Fibroblast of peridontal ligament (primary cell): ENCODE measurements at regions not wholly inside any gene's neighbourhood (a gene's known extent, or its start where the extent isn't known, plus 50 kb on each side); places are given as distances from the start of the nearest gene placed in this dataset.

Experiments
- DNase-seq: peaks from one replicate; pipeline ENCODE4 v3.0.0-alpha.2; 2010; ENCODE audit errors: extremely low read depth

DNA sequence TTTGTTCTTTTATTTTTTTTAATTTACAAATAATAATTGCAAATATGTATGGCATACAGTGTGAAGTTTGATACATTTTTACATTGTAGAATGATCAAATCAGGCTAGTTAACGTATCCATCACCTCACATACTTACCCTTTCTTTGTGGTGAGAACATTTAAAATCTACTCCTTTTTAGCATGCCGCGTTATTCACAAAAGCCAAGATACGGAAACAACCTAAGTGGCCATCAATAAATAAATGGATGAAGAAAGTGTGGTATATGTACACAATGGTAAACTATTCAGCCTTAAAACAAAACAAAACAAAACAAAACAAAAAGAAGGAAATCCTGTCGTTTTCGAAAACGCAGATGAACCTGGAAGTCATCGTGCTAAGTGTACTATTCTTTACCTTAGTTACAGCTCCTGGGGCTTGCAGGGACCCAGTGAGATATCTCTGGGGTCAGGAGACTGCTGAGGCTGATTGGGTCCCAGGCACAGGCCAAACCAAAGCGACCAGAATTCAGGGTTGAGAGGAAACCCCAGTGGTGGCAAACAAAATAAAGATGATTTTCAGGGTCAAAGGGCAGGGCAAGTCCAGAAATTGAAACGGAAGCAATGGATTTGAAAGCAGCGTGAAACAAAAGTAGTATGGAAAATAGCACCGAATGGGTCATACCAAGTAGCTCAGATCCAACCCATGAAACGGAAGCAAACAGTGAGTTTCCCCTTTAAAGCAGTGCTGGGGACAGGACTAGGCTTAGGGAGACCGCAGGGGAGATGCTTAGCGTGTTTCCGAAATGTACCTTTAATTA, 188.2 kb downstream of the PLPP3 start:
- no peak for DNase-seq

DNA sequence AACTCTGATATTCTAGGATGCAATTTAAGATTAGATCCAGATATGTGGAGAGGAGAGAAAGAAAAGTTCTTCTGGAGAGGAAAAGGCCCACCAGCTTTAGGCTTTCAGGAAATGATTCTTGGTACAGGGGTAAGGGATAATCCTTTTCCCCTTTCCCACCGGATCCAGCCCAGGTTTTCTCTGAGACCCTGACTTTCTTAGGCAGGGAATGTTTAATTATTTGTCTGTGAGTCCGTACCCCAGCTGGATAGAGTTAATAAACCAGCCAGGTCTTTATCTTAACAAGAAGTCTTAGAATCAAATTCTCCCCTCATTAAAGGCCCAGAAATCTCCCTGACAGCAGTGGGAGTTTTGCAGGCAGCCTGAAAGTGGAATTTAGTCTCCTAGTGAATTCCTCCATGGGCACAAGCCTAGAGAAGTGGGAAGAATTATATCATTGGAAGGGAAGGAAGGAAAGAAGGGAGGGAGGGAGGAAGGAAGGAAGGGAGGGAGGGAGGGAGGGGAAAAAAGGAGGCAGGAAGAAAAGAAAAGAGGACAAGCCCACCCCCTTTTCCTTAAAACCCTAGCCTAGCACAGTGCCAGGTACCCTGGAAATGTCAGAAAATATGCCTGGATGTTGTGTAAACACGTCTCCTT, 189.0 kb downstream of the PLPP3 start:
- no peak for DNase-seq

DNA sequence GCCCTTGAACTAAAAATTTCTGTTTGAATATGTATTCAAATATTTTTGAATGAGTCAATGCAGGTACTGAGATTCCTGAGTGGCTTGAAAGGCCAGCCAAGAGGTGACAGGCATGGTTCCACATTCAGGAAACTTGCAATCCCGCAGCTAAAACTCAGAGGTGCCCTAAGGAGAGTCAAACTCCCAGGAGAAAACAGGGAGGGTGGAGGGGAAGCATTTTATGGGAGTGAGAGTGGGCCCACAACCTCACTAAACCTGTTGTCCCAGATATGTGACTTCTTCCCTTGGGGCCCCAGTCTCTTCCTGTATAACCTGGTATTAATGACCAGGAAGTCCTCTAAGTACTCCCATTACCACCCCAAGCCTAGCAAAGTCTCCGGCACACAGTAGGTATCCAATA, 189.6 kb downstream of the PLPP3 start:
- DNase-seq: no peak

DNA sequence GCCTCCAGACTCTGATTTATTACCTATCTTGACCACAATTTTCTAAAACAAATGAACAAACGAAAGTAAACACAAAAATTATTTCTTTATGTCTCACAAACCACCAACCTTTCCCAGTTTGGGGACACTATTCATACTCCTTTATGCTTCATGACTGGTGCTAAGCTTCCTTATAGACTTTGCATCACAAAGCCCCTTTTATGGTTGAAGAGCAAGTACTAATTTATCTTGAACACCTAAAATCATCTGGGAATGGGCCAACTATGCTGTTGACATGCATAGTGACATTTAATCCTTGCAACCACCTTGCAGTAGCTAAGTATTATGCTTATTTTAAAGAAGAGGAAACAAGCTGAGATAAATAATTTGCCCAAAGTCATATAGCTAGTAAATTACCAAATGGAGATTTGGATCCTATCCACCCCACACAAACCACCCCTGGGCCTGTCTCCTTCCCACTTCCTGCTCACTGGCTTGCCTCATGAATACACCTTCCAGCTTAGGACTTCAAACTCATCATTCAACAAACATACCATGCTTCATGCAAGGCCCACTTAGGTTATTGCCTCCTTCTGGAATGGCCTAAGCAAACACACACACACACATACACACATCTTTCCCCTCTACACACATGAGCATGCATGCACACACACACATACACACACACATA, 192.2 kb downstream of the PLPP3 start:
- no peak for DNase-seq

DNA sequence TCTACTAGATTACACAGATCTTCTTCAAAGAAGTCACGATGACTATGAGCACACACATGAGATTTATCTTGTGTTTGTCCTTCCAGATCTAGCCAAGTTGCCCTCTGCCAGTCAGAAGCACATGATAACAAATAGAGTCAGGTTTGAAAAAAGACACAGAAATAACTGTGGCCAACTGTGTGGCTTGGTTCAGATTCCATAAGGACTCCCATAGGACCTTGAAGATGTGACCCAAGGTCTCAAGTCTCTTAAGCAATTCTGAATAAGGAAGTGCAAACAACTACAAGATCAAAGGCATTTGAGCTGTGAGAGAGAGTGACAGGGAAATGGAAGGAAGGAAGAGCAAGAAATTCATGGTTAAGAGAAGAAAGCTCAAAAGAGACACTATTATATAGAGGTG, 194.0 kb downstream of the PLPP3 start:
- no peak for DNase-seq

DNA sequence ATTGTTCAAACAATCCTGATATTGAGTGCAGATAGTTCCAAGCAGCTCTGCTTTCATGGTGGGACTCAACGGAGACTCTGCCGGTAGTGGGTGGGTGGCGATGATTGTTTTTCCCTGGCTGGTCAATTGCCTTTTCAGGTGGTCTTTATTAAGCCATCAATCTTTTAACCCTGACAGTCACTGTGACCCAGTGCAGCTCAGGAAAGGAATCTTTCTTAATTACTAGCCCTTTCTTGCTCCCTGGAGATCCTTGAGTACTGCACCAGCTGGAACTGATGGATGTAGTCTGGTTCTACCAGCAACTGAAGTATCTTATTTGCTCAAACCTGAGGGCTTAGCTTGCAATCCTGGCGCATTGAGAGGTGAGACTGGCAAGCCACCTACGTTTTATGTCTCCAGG, 196.4 kb downstream of the PLPP3 start:
- DNase-seq: no peak

DNA sequence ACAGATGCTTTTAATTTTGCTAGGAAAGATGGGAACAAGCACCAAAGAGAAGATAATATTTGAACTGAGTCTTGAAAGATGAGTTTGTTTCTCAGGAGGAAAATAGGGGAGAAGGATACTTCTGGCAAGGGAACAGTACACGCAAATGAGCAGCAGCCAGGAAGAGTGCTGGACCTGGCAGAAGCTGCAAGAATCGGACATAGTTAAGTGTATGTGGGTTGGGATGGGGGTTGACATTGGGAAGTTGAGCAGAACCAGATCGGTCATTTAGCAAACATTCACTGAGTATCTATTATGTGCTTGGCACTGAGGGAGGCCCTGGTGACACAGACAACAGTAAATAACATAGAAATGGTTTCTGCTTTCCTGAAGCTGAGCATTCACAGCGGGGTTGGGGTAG, 198.8 kb downstream of the PLPP3 start:
- DNase-seq: no peak

DNA sequence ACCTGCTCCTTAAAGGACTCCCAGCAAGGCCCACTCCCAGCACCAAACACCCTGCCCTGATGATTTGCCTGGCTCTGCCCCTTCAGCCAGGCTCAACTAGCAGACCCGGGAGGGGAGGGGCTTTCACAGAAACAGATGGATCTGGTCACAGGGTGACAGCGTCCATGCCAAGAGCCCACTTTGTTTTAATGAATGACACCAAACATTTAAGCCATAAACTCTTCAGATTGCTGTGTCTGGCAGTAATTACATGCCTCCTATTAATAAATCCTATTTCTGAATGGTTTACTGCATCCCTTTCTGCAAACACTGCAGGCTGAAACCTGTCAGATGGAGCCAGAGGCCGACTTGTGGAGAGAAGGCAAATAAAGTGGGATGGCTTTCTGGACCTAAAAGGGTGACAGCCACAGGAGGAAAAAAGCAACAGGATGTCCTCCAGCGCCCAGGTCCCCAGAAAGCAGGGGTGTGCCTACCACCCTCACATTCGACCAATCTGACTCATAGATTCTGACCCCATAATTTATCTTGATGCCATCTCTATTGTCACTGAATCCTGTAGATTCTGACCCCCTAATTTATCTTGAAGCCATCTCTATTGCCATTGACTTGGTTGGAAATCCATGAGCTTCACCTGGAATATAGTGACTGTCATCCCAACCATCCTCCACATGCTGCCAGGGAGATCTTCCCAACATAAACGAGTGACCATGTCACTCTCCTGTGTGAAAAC, 200.9 kb downstream of the PLPP3 start:
- DNase-seq: no peak

DNA sequence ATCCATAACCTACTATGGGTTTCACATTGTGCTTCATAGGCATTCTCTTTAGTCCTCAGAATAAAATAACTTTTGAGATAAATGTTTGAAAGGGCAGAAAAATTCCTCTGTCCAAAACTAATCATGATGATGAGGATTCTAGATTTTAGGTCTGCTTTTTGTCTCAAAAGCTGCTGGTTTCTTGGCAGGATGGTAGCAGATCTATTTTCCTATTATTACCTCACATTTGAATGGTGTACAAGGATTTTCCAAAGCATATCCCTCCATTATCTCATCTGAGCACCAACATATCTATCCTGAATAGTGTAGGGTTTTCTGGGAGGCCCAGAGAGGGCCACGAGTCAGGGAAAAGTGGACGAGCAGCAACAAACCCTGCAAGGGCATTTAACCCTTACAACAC, 201.9 kb downstream of the PLPP3 start:
- peak; percentile 15 for DNase-seq

DNA sequence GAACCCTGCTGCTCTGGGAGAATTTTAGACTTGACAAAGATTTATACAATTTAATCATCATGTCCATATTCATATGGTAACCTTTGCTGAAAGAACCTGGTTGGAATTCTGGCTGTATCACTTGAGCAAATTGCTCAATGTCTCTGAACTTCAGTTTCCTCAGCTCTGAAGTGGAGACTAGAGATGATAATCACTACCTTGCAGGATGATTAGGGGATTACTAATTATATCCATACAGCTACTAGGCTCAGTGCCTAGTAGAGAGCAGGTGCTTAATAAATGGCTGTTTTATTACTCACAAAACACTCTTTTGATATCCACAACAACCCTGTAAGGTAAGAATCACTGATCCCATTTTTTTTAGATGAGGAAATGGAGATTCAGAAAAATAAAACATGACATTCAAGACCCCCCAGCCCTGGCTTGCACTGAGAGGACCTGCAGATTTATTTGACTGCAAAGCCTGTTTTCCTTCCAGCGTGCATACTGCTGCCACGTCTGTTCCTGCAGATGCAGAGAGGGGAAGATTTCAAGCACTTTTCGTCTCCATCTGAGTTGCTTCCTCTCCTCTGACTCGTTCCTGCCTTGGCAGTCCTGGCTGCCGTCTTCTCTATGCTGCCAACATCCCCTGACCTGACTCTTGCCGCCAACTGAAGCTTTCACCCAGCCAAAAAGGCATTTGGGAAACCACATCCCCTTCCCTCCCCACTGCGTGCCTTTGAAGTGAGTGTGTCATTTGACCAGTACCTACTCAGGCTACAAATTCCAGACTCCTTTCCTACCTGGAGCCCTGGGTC, 203.0 kb downstream of the PLPP3 start:
- DNase-seq: peak; percentile 45

DNA sequence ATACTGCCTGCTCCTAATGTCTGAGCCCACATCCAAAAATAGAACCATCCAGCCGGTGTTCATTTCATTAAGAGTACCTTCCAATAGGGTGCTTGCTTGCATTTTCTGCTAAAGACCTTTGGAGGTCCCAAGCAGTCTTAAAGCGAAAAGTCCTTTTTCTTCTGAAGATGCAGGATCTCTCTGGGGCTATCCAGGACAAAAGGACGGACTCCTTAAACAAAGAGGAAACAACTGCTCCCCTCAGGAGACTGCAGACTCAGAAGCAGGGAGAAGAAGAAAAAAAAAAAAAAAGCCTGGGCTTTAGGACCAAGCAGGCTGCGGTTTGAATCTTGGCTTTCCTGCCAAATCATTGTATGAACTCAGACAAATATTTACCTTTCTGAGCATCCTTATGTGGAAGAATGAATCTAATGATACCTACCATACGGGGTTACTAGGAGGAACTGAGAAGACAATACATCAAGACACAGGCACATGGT, 204.0 kb downstream of the PLPP3 start:
- DNase-seq: peak; percentile 49

DNA sequence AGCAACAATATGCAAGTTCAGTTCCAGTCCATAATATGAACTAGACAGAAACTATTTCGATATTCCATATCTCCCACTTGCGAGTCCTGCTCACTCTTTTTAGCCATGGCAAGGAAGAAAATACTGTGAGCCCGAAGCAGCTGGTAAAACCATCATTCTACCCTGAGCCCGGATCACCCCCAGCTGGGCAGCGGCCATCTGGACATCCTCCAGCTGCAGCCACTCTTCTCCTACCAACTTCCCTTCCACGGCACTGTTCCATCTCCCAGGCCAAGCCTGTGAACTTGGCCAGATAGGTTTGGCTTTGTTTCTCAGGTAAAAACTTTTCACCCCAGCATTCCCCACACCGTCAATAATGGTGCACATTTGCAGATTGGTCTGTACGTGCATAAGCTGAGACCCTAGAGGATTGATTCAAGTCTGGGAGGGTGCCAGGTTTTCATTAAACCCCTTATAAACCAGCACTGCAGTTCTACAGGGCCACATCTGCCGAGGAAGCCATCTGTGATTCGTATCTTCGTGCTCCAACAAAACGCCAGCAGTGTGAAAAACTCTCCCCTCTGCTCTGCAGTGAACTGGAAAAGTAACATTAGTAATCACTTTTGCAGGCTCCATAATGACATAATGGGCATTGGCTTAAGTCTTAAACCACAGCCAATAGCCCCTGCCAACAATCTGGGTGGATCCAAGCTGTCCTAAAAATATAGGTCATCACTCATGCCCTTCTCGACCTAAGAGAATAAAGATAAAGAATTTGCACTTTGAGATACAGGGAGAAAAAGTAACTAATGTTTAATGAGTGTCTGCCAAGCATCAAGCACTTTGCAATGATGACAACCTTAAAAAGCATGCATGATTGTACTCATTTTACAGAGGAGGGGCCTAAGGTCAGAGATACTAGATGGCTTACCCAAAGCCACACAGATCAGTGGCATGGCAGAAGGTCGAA, 205.1 kb downstream of the PLPP3 start:
- DNase-seq: peak; percentile 79

DNA sequence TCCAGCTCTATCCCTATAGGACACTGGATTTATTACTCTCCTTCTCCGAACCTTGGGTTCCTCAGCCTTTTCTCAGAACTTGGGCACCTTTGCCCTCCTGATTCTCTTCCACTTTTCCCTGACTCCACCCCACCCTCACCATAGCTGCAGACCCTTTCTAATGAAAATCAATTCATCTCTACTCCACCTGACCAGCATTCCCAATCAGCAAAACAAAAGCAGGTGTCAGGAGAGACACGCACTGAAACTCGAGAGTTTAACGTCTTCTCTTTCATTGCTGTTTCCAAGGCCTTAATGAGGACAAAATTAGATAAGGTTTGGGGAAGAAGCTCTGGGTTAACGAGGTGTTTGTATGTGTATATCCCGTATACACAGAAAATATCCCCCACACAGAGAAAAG, 208.8 kb downstream of the PLPP3 start:
- DNase-seq: no peak

DNA sequence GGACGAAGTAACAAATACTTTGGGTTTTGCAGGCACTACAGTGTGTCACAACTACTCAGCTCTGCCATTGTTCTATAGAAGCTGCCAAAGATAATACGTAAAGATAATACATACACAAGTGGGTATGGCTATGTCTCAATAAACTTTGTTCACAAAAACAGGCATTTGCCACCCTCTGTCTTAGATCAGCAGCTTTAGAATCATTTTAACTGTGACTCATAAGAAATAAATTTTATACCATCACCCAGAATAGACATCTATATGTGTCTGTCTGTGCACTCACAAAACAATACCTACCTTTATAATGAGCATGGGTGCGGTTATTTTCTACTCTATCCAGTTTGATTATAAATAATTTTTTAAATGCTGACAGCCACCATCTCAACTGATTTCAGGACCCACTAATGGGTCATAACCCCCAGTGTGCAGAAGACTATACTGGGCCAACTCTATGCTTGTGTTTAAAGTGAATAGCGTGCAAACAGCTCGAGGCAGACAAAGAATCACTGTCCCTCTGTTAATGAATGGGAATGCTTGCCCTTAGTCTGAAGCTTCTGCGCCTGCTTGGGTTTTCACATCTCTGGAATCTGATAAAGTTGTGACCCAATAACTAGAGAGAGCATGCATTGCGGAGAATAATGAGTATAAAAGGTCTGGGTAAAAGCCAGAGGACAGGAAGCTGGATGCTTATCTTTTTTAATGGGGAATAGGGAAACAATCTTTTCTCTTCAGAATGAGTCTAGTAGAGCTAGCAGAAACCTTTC, 216.2 kb downstream of the PLPP3 start:
- no peak for DNase-seq

DNA sequence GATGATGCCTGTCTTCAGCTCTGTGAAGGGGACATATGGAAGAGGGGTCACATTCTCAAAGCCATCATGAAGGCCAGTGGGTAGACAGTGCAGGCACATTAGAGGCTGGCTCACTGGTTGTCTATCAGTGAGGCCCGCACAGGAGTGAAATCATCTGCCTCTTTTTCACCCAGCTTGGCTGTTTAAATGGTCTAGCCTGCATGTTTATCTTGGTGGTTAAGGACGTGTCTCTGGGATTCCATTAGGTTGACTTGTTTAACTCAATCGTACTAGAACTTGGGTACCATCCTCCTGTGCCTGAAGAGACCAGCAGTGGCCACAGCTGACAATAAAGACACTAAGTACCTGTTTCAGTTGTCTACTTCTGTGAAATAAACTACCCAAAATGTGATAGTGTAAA, 219.3 kb downstream of the PLPP3 start:
- DNase-seq: peak; percentile 30

DNA sequence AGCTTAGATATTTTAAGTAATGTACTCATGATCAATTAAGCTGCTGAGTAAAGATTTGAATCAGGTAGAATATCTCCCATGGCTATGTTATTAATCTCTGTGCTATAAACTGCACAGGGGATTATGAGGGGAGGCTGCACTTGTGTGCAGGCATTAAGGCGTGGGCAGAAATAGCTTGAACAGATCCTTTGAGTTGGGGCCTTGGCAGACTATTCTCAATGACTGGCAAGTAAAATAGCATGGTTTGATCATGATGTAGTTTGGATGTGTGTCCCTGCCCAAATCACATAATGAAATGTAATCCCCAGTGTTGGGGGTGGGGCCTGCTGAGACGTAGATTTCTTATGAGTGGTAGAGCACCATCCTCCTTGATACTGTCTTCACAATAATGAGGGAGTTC, 220.3 kb downstream of the PLPP3 start:
- DNase-seq: no peak

DNA sequence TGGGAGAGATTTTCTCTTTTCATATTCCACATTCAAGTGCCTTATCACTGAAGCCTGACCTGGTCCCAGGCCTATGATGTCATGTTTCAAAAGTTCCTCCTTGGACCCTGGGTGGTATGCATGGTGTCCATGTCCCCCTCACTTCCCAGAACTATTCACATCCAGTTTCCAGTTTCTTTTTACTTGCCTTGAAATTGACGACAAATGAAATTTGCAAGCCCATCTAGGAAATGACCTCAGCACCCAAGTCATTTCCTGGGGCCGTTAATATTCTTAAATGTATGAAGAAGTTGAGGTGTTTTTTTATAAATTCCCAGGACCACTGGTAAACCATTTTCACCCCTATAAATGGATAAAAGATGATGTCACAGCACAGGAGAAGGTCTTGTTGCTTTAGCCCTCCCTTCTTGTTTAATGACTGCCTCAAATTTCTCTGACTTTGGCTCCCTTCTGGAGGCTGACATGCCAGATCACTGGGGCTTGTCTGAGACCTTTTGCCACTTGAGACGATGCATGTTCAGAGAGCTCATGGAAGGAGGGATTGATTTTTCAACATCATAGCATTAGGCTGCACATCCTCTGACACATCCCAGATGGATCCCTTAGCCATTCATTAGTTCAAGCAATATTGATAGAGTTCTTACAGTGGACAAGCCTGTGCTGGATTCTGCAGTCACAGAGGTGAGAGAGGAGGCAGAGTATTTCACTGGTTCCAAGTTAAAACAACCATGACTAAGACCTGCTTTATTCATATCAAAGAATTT, 221.3 kb downstream of the PLPP3 start:
- DNase-seq: no peak

DNA sequence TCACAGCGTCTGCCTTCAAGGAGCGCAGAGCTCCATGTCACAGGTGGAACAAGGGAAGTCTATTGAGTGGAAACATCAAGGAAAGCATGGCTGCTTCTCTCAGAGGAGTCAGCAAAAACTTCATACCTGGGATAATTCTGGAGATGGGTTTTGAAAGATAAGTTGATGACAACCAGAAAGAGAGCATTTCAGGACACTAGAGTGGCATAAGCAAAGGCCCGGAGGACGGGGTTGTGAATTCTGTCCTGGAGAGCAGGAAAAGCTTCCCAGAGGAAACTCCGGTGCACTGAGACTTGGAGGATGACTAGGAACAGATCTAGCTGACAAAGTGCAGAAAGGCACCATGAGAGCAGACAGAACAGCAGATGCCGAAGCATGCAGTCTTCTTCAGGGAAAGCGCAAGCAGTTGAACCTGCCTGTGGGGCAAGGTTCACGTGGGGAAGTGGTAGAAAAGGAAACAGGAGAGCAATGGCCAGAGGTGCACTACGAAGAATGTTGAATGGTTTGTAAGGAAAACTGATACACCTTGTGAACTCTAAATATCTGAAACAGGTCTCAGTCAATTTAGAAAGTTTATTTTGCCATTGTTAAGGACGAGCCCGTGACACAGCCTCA, 222.9 kb downstream of the PLPP3 start:
- no peak for DNase-seq
